ENCODE measurements at regions not wholly inside any gene's neighbourhood (a gene's known extent, or its start where the extent isn't known, plus 50 kb on each side); places are given as distances from the start of the nearest gene placed in this dataset.
"Not testable (repeated sequence)": the region's sequence is repeated elsewhere in the genome, so short reads cannot be mapped to it uniquely, and the experiment has no call there.

DNA sequence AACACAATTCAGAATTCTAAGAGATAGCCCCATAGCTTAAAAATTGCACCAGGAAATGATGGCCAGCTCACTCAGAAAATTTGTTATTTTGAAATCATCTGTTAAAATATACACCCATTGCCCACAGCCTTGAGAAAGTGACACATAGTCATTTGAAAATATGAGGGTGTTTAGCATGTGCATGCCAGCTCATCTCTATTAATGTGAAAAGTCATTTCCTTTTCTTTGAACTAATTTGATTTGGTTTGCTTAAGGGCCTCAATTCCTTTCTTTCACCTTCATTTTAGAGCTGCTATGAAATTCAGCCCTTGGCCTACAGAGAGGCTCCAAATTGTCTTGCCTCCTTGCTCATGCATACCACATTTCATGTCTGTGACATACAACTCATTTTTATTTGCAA lies 241.4 kb downstream of the PHLDA1 start:
- Histone ChIP-seq H3K9me2 (ENCODE audit: insufficient read depth) (0 out of 2 replicates have a peak, but pooled peaks cover 5% of the 10 kb centered on the region), H3K4me3 (no peak overlapping the region), H3K79me2 (ENCODE audit: insufficient read depth) (no peaks in the 10 kb centered on the region), H3F3A (ENCODE audit: insufficient read depth) (peaks cover 13% of the 10 kb centered on the region), H2AFZ (0 out of 2 replicates have a peak overlapping the region, but pooled peaks have one; percentile 1), H3K36me3 (ENCODE audit: low read depth) (no peaks in the 10 kb centered on the region), H3K4me1 (ENCODE audit: insufficient read depth) (peaks cover 11% of the 10 kb centered on the region), H4K20me1 (ENCODE audit: insufficient read depth) (no peaks in the 10 kb centered on the region), H3K9ac (no peak overlapping the region), H3K4me2 (ENCODE audit: unreplicated experiment) (no peak overlapping the region), H3K27me3 (replicated peaks; ENCODE audit: insufficient read depth) (no peaks in the 10 kb centered on the region), H3K27ac (peak overlapping the region; percentile 45), H3K9me3 (ENCODE audit: low read depth) (no peaks in the 10 kb centered on the region)
- DNase-seq = peak; percentile 71
- TF ChIP-seq EZH2phosphoT487 (IDR thresholded peaks at IDR 0.05; ENCODE audit: insufficient read depth, low read depth) = no peak
- no peak for TF ChIP-seq EZH2 (IDR thresholded peaks at IDR 0.05; ENCODE audit: insufficient read depth, poor library complexity, severe bottlenecking)
- in situ Hi-C loops (cut with MboI) = no loop called here

DNA sequence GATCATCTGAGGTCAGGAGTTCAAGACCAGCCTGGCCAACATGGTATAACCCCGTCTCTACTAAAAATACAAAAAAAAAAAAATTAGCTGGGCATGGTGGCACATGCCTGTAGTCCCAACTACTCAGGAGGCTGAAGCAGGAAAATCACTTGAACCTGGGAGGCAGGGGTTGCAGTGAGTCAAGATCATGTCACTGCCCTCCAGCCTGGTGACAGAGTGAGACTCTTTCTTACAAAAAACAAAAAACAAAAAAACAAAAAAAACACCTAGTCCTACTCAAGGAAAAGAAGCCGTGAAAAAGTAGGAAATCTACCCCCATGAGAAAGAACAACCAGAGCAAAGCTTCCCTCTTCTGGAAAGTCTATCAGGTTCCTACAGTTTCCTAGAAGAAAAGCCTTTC lies 244.4 kb downstream of the PHLDA1 start:
- WGBS, 2 experiments (ENCODE audit: low coverage in 1 of 2, low lambda C conversion rate in 2 of 2, missing lambda C conversion rate in 2 of 2) = 98 to 100% methylated on average over 2 of the region's 2 CpGs
- in situ Hi-C loops (cut with MboI) = not testable (repeated sequence)

GRCh38 chr12:75786070-75786469 lies 245.5 kb downstream of the PHLDA1 start:
- Histone ChIP-seq H3K4me2 (ENCODE audit: unreplicated experiment) (no peak overlapping the region), H3K4me1 (ENCODE audit: insufficient read depth) (peaks cover 22% of the 10 kb centered on the region), H3K4me3 (no peak overlapping the region), H3K9ac (no peak overlapping the region), H3F3A (ENCODE audit: insufficient read depth) (peaks cover 30% of the 10 kb centered on the region), H3K36me3 (ENCODE audit: low read depth) (no peaks in the 10 kb centered on the region), H4K20me1 (ENCODE audit: insufficient read depth) (no peaks in the 10 kb centered on the region), H2AFZ (no peak overlapping the region), H3K9me2 (ENCODE audit: insufficient read depth) (0 out of 2 replicates have a peak, but pooled peaks cover 5% of the 10 kb centered on the region), H3K9me3 (ENCODE audit: low read depth) (no peaks in the 10 kb centered on the region), H3K27ac (no peak overlapping the region), H3K79me2 (ENCODE audit: insufficient read depth) (no peaks in the 10 kb centered on the region), H3K27me3 (replicated peaks; ENCODE audit: insufficient read depth) (no peaks in the 10 kb centered on the region)
- no peak for TF ChIP-seq EZH2phosphoT487 (IDR thresholded peaks at IDR 0.05; ENCODE audit: insufficient read depth, low read depth)
- TF ChIP-seq EZH2 (IDR thresholded peaks at IDR 0.05; ENCODE audit: insufficient read depth, poor library complexity, severe bottlenecking) = no peak
- 97% methylated on average over 3 of the region's 3 CpGs for WGBS, 2 experiments (ENCODE audit: low coverage in 1 of 2, low lambda C conversion rate in 2 of 2, missing lambda C conversion rate in 2 of 2)
- in situ Hi-C loops (cut with MboI) = no loop called here
- DNase-seq = no peak

More for the DNA sequence above, 244.4 kb downstream of the PHLDA1 start:
- not testable (repeated sequence) for DNase-seq; H3K9me2 ChIP-seq (ENCODE audit: insufficient read depth); H3K4me3 ChIP-seq; H3K36me3 ChIP-seq (ENCODE audit: low read depth); H3K79me2 ChIP-seq (ENCODE audit: insufficient read depth); H3K9ac ChIP-seq; H3K9me3 ChIP-seq (ENCODE audit: low read depth); H3K27me3 ChIP-seq (replicated peaks; ENCODE audit: insufficient read depth); H3K27ac ChIP-seq; H3K4me2 ChIP-seq (ENCODE audit: unreplicated experiment); H4K20me1 ChIP-seq (ENCODE audit: insufficient read depth); H2AFZ ChIP-seq
- Histone ChIP-seq H3F3A (ENCODE audit: insufficient read depth) (peaks cover 20% of the 10 kb centered on the region), H3K4me1 (ENCODE audit: insufficient read depth) (peaks cover 11% of the 10 kb centered on the region)

GRCh38 chr12:75784591-75784990 lies 247.0 kb downstream of the PHLDA1 start:
- in situ Hi-C loops (cut with MboI) = no loop called here
- DNase-seq = peak; percentile 5
- 80 to 87% methylated on average over 2 of the region's 2 CpGs for WGBS, 2 experiments (ENCODE audit: low coverage in 1 of 2, low lambda C conversion rate in 2 of 2, missing lambda C conversion rate in 2 of 2)

More at GRCh38 chr12:75784591-75784990, 247.0 kb downstream of the PHLDA1 start:
- Histone ChIP-seq H3K4me3 (no peak overlapping the region), H3K4me2 (ENCODE audit: unreplicated experiment) (no peak overlapping the region), H4K20me1 (ENCODE audit: insufficient read depth) (no peaks in the 10 kb centered on the region), H3K36me3 (ENCODE audit: low read depth) (no peaks in the 10 kb centered on the region), H3K27me3 (replicated peaks; ENCODE audit: insufficient read depth) (no peaks in the 10 kb centered on the region), H3K9ac (no peak overlapping the region), H3K79me2 (ENCODE audit: insufficient read depth) (no peaks in the 10 kb centered on the region), H3K4me1 (ENCODE audit: insufficient read depth) (peaks cover 13% of the 10 kb centered on the region; the same call in 1 of the 2 replicates), H2AFZ (no peak overlapping the region), H3K27ac (no peak overlapping the region), H3F3A (ENCODE audit: insufficient read depth) (peaks cover 24% of the 10 kb centered on the region), H3K9me3 (ENCODE audit: low read depth) (no peaks in the 10 kb centered on the region), H3K9me2 (ENCODE audit: insufficient read depth) (0 out of 2 replicates have a peak, but pooled peaks cover 5% of the 10 kb centered on the region)
- TF ChIP-seq EZH2phosphoT487 (IDR thresholded peaks at IDR 0.05; ENCODE audit: insufficient read depth, low read depth) (no peak), EZH2 (IDR thresholded peaks at IDR 0.05; ENCODE audit: insufficient read depth, poor library complexity, severe bottlenecking) (no peak)
